Stimulated activated CD8-positive, alpha-beta memory T cell treated with anti-CD3 and anti-CD28 coated beads, Interleukin-7, amount 100 ng/mL, for 1 hour (primary cell): ENCODE measurements at regions not wholly inside any gene's neighbourhood (a gene's known extent, or its start where the extent isn't known, plus 50 kb on each side); places are given as distances from the start of the nearest gene placed in this dataset.
"Not testable (repeated sequence)": the region's sequence is repeated elsewhere in the genome, so short reads cannot be mapped to it uniquely, and the experiment has no call there.

Experiments
- DNase-seq, 2 donors: peaks; one replicate each; pipeline ENCODE4 v3.0.0-alpha.2; 2020; ENCODE audit warnings: low read depth in 2 of 2

DNA sequence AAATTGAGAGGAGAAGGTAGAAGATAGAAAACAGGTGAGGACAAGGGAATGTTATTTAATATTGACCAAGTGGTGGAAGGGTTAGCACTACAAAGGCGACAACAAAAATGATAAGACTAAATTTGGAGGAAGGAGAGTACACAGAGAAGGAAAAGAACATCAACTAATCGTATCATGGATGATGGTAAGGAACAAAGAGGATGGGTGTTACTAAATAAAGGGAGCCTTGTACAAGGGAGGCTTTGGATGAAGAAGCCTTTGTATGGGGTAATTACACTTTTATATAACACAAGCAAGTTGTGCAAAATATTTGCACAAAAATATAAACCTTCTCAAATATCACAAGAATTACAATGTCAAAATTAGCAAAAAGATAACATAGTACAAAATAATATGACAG lies 125.7 kb downstream of the ZNF608 start:
- DNase-seq = no peak

DNA sequence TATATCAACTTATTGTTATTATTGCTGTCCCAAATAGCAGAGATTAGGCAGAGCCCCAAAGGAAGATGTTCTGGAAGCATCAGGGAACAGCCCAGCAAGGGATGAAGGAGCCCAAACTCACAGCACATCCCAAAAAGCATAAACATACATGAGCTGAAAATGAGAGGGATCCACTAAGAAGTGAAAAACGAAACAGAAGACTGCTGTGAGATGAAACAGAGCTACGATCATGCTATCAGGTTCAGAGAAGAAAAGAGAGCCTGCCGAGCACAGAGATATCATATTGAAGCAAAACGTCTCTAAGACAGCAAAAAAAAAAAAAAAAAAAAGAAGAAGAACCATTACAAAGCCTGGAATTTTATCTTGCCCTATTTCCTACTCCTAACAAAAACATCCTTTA lies 127.3 kb downstream of the ZNF608 start:
- no peak for DNase-seq

DNA sequence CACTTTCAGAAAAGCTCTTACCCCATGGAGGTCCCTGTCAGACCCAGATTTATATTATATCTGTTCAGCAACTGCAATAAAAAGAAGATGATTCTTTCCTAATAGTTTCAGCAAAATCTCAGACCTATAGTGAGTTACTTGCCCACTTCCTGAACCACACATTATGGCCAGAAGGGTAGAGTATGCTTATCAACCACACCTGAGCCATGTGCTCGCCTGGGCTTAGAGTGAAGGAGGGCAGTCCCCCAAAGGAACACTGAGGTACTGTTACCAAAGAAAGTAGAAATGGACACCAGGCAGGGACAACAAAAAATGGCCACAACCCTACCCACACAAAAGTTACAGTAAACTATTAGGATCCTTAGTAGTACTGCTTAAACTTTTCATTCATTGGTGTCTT lies 128.7 kb downstream of the ZNF608 start:
- no peak for DNase-seq

DNA sequence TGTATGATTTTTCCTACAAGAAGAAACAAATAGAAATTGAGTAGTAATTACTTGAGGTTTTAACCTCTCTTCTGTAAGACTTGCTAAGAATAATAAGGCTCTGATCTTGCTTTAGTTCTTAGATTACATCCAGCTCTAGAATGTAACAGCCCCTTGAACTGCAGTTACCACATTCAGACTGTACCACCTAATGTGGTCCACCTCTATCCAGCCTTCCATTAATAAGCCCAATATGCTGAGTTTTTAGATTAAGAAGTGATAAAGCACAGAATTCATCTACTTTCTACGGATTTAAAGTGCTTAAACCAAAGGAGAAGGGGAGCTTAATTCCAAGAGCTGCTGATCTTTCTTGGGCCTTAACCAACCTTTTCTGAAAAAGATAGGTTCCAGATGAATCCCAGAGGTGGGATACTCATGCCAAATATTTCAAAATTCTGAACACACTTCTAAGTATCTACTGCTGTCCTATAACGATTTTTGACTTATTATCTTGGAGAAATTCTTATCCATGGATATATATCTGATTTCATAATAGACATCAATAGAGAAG lies 131.5 kb downstream of the ZNF608 start:
- no peak for DNase-seq

DNA sequence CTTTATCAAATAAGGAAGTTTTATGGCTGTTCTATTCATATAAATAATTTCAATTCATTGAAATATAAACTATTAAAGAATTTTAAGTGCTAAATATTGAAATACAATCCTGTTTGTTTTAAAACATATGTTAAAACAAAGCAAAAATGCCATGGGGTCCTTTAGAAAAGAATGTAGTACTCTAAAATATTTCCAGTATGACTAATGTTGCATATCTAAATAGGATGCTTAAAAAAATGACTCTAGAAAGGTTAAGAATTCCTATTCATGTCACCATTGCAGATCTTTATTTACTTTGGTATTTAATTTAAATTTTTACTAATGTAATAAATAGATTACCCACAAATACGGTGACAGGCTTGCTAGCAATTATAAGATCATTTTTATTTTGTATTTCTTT lies 132.3 kb downstream of the ZNF608 start:
- no peak for DNase-seq

DNA sequence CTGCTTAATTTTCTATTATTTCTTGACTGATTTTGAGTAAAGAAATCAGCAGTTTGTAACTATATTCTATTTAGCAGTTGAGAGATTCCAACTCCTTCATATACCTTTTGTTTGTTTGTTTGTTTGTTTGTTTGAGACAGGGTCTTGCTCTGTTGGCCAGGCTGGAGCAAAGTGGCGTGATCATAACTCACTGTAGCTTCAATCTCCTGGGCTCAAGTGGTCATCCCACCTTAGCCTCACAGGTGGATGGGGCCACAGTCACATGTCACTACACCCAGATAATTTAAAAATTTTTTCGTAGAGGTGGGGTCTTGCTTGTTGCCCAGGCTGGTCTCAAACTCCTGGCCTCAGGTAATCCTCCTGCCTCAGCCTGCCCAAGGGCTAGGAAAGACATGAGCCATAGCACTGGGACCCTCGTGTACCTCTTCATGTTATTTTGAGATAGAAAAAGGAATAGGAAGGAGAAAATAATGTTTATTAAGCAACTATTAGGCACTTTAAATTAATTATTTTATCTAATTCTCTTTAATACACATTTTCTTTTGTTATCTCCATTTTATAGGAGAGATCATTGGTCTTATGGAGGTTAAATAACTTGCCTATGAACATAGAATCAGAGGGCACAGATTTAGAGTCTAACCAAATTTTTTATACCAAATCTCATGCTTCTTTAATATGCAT lies 133.0 kb downstream of the ZNF608 start:
- DNase-seq = no peak

DNA sequence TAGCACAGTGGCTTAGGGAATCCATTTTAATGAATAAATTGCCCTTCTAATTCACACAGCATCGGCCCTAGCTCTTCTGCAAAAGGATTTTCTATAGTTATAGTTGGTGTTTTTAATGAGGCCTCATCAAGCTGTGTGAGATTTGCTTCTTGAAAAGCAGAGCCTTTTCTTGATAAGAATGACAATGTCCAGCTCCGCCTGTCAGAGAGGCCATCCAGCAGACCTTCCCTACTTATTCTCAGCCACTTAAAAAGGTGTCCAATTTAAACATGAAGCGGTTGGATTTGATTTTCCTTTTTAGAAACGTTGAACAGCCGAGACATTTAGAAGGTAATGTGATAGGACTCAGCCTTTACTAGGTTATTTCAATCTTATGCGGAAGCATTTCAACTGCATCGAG lies 134.4 kb downstream of the ZNF608 start:
- DNase-seq = no peak

DNA sequence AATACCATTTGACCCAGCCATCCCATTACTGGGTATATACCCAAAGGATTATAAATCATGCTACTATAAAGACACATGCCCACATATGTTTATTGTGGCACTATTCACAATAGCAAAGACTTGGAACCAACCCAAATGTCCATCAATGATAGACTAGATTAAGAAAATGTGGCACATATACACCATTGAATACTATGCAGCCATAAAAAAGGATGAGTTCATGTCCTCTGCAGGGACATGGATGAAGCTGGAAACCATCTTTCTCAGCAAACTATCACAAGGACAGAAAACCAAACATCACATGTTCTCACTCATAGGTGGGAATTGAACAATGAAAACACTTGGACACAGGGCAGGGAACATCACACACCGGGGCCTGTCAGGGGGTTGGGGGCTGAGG lies 135.2 kb downstream of the ZNF608 start:
- DNase-seq = not testable (repeated sequence)

DNA sequence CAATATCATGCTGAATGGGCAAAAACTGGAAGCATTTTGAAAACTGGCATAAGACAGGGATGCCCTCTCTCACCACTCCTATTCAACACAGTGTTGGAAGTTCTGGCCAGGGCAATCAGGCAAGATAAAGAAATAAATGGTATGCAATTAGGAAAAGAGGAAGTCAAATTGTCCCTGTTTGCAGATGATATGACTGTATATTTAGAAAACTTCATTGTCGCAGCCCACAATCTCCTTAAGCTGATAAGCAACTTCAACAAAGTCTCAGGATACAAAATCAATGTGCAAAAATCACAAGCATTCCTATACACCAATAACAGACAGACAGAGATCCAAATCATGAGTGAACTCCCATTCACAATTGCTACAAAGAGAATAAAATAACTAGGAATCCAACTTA lies 136.8 kb downstream of the ZNF608 start:
- not testable (repeated sequence) for DNase-seq

DNA sequence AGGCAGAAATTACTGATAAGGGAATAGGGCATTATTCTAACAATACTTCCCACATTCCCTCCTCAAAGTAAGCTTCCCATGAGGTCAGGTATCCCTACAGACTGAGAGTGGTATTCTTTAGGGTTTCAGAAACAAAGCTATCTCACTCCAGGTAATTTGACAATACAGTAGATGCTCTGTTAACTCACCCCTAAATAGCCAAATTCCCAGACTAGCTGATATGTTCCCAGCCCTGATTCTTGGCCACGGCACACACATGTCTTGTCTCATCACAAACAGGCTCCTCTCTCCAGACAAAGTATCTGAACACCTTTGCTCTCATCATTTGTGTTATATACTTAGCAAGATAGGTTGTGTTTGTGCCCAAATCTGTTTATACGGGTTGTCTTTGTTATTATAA lies 139.9 kb downstream of the ZNF608 start:
- no peak for DNase-seq

DNA sequence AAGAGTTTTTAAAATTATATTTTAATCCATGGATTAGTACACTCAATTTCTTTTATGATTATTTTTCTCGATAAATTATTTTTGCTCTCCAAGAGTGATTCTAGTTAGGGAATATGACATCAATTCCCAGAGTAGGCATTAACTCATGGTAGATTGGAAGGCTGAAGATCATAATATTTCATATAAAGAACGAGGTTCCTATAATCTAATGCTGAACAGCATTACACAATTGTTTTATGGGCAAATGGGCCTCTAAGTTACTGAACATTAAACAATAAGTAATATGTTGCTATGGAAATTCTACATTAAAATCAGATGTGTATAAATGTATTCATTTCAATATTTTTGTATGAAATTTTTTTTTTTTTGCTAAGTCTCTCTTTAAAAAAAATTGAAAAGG lies 140.3 kb downstream of the ZNF608 start:
- DNase-seq = no peak

DNA sequence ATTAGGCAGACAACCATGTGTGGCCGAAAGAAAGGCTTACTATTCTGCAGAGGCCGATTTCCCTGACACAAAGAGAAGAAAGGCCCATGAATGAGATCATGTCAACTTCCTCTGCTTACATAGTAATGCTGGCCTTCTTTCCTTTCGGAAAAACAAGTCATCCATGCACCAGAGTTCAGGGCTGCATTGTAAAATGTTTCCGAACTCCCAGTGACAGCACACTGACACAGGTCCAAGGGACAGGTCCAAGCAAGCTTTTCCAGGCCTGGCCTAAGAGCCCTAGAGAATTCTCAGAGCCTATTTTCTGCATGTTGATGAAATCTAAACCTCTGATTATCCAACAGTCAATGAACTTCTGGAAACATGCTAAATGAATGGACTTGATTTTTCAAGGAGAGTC lies 140.9 kb downstream of the ZNF608 start:
- no peak for DNase-seq

DNA sequence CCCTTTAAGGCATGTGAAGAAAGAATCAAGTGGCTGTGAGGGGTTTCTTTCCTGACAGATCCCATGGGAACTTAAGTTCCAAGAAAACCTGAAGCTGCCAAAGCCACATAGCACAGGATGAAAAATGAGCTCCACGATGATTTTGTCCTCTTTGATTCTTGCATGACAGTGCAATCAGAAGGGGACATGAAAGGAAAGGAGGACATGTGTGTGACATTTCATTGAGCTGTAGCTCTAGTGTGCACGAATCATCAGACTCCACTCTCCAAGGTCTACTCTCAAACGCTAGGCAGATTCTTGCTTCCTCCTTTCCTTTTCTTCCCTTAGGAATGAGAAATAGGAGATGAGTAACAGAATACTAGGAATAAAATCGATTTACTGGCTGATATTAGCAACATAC lies 142.0 kb downstream of the ZNF608 start:
- no peak for DNase-seq

DNA sequence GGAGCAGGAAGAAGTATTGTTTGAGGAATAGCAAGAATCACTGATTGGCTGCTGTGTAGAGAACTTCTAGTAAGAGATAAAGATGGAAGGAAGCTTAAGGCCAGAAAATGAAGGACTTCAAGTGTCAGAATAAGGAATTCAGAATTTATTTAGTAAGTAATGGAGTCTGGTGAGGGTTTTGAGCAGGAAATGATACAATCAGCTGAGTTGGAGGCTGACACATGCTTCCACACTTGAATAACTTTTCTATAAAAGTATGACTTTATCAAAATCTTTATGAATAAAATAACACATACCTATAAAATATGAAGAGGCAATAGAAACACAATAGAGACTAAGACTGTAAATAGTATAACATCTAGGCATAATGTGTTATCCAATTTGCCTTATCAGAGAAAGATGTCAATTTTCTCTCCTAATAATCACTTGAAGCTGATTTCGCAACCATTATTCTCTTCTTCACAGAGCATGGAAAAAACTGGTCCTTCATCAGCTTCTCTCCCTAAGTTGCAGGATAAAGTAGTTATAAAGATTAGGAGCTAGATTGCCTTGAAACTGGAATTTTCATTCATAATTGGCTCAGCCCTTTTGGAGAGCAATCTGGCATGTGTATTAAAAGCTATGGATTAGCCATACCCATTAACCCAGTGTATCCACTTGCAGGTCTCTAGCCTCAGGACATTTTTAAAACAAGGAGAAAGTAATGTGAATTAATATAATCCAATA lies 143.4 kb downstream of the ZNF608 start:
- no peak for DNase-seq

DNA sequence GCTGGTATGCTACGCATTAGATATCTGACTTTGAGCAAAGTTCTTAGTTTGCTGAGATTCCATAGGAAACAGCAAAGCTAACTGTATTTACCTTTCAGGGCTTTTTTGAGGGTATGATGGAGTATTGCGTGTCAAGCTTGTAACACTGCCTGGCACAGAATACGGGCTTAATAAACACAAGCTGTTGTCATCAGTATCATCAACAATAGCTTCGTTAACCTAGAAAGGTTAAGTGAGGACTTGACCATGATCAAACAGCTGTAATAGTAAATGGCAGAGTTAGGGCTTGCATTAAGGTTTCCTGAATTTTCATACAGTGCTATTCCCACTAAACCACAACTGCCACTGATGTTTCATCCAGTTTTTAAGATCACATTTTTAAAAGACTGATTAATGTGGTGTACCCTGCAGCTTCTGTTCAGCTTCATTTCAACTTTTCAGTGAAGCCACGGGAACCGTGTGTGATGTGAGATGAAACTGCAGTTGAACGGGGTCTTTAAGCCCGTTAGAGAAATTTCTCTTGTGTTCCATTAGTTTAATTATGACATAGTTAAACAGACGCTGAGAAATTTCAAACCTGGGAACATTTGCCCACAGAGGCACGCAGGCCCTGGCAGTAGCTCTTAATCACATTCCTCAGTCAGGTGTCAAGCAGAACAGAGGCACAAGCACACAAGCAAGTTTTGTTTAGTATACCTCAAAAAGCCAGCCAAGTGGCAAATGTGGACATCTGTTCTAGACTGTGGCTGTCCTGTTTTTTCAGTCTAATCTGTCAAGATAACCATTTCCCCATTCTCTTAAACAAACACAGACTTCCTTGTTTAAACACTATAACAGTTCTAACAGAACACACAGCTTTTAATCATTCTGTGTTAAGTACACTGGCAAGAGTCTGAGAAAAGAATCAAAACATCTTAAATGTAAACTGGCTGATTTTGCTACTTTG lies 147.1 kb downstream of the ZNF608 start:
- no peak for DNase-seq

DNA sequence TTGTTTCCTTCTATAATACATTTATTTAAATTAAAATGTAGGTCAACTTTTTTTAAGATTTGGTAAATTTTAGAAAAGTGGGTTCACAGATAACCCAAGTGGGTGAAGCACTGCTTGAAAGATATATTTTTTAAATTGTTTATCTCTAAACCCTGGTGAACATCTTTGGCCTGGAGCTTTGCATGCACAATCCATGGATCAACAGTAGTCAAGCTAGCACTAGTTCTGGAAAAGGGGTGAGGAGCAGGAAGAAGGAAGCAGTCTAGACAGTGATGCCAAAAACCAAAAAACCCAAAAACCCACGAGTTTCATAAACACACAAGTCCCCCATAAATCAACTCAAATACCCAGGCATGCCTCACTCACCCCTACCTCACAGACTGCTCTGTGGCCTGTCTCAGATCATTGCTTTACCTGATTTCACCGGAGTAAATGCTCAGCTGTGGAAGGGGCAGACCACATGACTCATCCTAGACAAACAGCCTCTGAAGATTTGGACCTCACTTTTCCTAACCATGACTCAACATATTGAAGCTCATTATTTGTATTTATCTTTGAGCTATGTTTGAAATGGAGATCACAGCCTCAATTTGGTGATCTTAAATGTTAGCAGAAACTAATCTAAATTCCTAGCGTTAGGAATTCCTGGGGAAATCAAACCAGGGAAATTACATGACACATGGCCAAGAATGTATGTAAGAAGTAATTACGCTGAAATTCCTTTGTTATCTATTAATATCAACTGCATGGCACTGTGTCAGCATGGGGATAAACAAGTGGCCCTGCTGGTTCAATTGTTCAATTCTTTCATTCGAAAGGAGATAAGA lies 149.6 kb downstream of the ZNF608 start:
- no peak for DNase-seq

DNA sequence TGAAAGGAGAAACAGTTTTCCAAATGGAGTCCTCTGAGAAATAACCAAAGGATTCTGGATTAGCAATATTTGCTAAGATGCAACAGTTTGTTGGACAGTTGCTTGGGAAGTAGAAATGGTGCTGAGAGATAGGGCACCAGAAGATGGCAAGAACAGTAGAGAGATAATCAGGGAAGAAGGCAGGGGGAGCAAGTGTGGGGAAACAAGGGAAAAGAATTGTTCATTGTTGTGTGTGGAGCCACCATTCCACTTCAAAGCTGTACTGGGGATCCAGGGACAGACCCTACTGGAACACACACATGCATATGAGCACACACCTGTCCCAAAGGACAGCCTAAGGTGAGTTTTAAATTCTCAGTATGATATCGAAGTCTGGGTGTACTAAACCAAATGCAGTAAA lies 152.5 kb downstream of the ZNF608 start:
- DNase-seq = no peak

DNA sequence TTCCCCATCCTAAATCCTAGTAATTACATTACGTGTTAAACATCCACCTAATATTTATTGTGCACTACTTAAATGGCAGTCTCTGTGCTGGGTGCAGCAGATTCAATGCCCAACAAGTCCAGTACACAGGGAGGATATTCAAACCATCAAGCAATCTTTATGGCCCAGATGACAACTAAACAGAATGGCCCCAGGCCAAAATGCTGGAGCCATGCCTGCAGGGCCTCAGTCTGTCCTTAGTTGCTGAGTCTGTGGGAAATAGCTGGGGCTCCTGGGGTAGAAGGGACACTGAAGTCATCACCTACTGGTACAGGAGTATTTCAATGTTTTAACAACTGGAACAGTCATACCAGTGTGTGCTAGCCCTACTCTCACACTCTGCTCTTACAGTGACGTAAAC lies 153.5 kb downstream of the ZNF608 start:
- no peak for DNase-seq

DNA sequence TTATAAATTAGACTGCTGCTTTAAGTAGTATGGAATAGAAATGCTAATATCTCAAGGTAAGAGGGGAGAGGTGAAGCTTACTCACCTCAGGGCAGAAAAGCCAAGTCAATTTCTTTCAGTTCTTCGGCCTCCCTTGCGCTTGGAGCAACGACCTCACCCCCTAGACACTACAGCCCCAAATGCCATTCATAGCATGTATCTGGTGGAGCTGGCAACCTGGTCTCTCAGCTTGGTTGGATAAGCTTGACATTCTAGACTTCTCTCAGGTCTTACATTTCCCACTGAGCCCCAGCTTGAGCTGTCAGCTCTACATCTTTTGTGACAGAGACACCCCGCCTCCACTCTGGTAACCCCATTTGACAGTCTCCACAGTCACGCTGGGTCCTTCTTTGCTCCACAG lies 154.9 kb downstream of the ZNF608 start:
- DNase-seq = no peak

DNA sequence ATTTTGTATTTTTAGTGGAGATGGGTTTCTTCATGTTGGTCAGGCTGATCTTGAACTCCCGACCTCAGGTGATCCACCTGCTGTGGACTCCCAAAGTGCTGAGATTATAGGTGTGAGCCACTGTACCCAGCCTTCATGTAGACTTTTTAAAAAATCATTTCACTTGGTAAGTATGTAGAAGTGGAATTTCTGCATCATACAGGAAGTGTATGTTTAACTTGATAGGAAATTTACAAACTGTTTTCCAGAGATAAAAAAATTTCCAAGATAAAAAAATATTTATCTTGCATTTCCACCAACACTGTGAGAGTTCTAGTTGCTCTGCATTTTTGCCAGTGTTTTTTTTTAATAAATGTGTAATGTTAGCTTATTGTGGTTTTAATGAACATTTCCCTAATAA lies 155.8 kb downstream of the ZNF608 start:
- no peak for DNase-seq

DNA sequence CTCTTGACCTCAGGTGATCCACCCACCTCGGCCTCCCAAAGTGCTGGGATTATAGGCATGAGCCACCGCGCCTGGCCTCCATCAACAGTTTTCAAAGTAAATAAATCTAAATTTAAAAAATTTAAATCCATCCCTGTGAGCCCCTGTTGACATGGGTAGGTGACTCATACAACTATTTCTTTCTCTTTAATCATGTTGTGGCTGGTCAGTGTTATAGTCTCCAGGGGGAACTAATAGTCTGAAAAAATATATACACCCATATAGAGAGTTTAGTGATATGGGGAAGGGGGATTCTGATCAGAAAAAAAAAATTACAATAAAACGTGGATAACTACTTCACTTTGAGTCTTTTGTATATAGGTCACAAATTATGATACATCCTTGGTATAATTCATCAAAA lies 159.2 kb downstream of the ZNF608 start:
- no peak for DNase-seq
